ENCODE measurements at regions not wholly inside any gene's neighbourhood (a gene's known extent, or its start where the extent isn't known, plus 50 kb on each side); places are given as distances from the start of the nearest gene placed in this dataset.

DNA sequence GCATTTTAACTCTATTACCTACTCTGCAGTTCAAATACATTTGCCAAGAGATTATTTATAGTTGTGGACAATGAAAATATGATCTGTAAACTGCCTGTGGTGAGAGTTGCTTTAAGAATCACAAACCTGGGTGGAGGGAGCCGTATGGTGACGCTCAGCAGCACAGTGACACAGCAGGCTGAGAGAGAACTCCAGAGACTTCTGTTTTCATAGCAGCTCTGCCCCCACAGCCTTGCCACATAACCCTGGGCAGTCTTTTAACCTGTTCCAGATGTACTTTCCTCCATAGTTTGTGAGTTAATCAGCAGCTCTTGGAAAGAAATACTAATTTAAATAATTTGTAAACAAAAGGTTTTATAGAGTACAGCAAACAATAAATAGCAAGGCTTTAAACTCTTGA, 450.5 kb downstream of the ELAVL2 start:
- DNase-seq (ENCODE audit: low spot score) = no peak
- TF ChIP-seq, protein P1, sequence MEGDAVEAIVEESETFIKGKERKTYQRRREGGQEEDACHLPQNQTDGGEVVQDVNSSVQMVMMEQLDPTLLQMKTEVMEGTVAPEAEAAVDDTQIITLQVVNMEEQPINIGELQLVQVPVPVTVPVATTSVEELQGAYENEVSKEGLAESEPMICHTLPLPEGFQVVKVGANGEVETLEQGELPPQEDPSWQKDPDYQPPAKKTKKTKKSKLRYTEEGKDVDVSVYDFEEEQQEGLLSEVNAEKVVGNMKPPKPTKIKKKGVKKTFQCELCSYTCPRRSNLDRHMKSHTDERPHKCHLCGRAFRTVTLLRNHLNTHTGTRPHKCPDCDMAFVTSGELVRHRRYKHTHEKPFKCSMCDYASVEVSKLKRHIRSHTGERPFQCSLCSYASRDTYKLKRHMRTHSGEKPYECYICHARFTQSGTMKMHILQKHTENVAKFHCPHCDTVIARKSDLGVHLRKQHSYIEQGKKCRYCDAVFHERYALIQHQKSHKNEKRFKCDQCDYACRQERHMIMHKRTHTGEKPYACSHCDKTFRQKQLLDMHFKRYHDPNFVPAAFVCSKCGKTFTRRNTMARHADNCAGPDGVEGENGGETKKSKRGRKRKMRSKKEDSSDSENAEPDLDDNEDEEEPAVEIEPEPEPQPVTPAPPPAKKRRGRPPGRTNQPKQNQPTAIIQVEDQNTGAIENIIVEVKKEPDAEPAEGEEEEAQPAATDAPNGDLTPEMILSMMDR (conservative IDR thresholded peaks at IDR 0.05; ENCODE audit: low read depth) = no peak
- ChIA-PET CTCF (no interaction called here), POLR2A (ENCODE audit: low non-redundant PET) (no interaction called here)
- H3K27ac ChIP-seq = no peak overlapping the region

DNA sequence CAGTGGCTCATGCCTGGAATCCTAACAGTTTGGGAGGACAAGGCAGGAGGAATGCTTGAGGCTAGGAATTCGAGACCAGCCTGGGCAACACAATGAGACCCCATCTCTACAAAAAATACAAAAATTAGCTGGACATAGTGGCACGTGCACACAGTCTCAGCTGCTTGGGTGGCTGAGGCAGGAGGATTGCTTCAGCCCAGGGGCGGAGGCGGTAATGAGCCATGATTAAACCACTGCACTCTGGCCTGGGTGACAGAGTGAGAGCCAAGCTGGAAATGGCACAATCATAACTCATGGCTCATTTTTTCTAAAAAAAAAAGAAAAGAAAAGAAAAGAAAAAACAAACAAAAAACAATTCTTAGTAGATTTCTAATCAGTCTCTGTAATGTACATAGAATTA, 446.2 kb downstream of the ELAVL2 start:
- no peak overlapping the region for H3K27ac ChIP-seq
- CTCF ChIA-PET = no interaction called here
- TF ChIP-seq, protein P1 (conservative IDR thresholded peaks at IDR 0.05; ENCODE audit: low read depth) = no peak
- no peak for DNase-seq (ENCODE audit: low spot score)
- POLR2A ChIA-PET (ENCODE audit: low non-redundant PET) = no interaction called here

DNA sequence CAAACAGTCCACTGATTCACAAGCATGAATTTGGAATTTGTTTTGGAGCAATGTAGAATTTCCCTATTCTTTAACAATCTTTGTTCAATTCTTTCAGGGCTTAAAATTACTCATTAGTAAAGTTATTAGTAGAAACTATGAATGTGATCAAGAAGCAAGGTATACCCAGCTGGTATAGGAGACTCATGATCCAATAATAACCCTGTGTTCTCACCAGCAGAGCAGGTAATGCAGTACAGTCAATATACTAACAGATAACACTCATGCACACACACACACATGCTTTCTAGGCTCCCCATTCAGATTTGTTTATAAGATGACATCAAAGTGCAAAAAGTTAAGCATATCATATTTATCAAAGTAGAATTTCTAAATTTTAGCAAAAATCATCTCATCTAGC, 445.2 kb downstream of the ELAVL2 start:
- TF ChIP-seq, protein P1 (conservative IDR thresholded peaks at IDR 0.05; ENCODE audit: low read depth) = no peak
- no peak overlapping the region for H3K27ac ChIP-seq
- POLR2A ChIA-PET (ENCODE audit: low non-redundant PET) = no interaction called here
- no peak for DNase-seq (ENCODE audit: low spot score)
- CTCF ChIA-PET = no interaction called here

DNA sequence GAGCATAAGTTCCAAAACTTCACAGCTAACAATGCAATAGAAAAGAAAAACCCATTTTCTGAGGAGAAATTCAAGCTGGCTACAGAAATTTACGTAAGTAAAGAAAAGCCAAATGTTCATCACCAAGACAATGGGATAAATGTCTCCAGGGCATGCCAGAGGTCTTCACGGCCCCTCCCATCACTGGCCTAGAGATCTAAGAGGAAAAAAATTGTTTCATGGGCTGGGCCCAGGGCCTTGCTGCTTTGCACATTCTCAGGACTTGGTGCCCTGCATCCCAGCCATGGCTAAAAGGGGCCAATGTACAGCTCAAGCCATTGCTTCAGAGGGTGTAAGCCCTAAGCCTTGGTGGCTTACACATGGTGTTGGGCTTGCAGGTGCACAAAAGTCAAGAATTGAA, 443.6 kb downstream of the ELAVL2 start:
- DNase-seq (ENCODE audit: low spot score) = no peak
- TF ChIP-seq, protein P1 (conservative IDR thresholded peaks at IDR 0.05; ENCODE audit: low read depth) = no peak
- POLR2A ChIA-PET (ENCODE audit: low non-redundant PET) = no interaction called here
- no peak overlapping the region for H3K27ac ChIP-seq
- CTCF ChIA-PET = no interaction called here

DNA sequence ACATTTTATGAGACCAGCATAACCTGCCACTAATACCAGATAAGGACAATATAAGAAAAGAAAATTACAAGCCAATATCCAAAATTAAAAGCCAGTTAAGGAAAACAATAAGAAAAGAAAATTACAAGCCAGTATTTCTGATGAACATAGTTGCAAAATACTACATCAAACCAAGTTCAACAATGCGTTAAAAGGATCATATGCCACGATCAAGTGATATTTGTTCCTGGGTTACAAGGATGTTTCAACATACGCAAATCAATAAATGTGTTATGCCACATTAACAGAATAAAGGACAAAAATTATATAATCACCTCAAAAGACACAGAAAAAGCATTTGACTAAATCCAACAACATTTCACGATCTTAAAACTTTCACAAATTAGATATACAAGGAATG, 431.9 kb downstream of the ELAVL2 start:
- H3K27ac ChIP-seq = no peak overlapping the region
- CTCF ChIA-PET = interaction anchor here (0.5 kb wide), 1 partner anchor 696 kb away, joined by 3 read pairs; no protein-coding TSS in a partner anchor
- POLR2A ChIA-PET (ENCODE audit: low non-redundant PET) = no interaction called here
- TF ChIP-seq, protein P1 (conservative IDR thresholded peaks at IDR 0.05; ENCODE audit: low read depth) = no peak
- no peak for DNase-seq (ENCODE audit: low spot score)

DNA sequence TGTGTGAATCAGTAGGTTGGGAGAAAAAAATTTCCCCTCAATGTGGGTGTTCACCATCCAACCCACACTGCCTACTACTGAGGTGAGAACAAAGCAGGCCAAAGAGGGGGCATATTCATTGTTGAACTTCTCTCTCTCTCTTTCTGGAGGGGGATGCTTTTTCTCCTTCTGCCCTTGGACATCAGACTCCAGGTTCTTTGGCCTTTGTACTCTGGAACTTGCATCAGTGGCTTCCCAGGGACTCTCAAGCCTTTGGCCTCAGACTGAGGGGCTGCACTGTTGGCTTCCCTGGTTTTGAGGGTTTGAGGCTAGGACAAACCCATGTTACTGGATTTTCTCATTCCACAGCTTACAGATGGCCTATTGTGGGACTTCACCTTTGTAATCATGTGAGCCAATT, 417.2 kb downstream of the ELAVL2 start:
- ChIA-PET CTCF (interaction anchor here (0.6 kb wide), 1 partner anchor 901 kb away, joined by 4 read pairs; no protein-coding TSS in a partner anchor), POLR2A (ENCODE audit: low non-redundant PET) (no interaction called here)
- no peak for DNase-seq (ENCODE audit: low spot score)
- TF ChIP-seq, protein P1 (conservative IDR thresholded peaks at IDR 0.05; ENCODE audit: low read depth) = no peak
- H3K27ac ChIP-seq = no peak overlapping the region

DNA sequence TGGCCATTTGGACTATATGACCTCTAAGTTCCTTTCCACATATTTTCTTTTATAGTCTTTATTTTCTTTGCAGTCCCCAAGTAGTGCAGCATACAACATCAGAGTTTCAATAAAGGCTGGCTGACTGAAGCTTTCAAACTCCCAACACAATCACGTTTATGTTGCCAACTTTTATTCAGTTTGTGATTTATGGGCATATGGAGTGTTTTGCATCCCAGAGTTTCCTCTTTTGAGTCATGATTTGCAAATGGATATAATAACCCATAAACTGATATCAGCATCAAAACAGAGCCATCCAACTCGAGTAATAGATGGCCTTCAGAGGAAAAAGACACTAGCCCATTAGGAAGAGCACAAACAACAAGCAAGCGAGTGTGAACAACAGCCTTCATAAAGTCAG, 414.0 kb downstream of the ELAVL2 start:
- no peak overlapping the region for H3K27ac ChIP-seq
- TF ChIP-seq, protein P1 (conservative IDR thresholded peaks at IDR 0.05; ENCODE audit: low read depth) = no peak
- DNase-seq (ENCODE audit: low spot score) = no peak
- ChIA-PET CTCF (no interaction called here), POLR2A (ENCODE audit: low non-redundant PET) (no interaction called here)
